DOHH2 (cell line): ENCODE measurements at regions not wholly inside any gene's neighbourhood (a gene's known extent, or its start where the extent isn't known, plus 50 kb on each side); places are given as distances from the start of the nearest gene placed in this dataset.
A peak's percentile ranks its signal among the peaks of the same experiment; 100 is the strongest.

Experiments used
- H3F3A ChIP-seq: fragments of 200-600 bp; sonication (generic), shearing (Covaris generic); 2 replicates; pipeline ENCODE4 v1.6.0; 2016; ENCODE audit warnings: antibody characterized with exemption, mild to moderate bottlenecking; ENCODE audit not compliant: control insufficient read depth, insufficient read depth
- H3K27ac ChIP-seq: fragments of 200-600 bp; sonication (generic); 2 replicates; pipeline ENCODE4 v1.5.1; 2014; ENCODE audit warnings: low read depth, mild to moderate bottlenecking, low read length, moderate library complexity
- H3K27me3 ChIP-seq: fragments of 200-600 bp; sonication (generic); 2 replicates; pipeline ENCODE4 v1.6.1; 2014; ENCODE audit warnings: mild to moderate bottlenecking, low read length, mixed read lengths; ENCODE audit not compliant: control insufficient read depth
- H3K36me3 ChIP-seq: fragments of 200-600 bp; sonication (generic); 2 replicates; pipeline ENCODE4 v1.6.1; 2014; ENCODE audit warnings: mild to moderate bottlenecking, low read length, moderate library complexity, mixed read lengths; ENCODE audit not compliant: control insufficient read depth
- H3K4me1 ChIP-seq: fragments of 200-600 bp; sonication (generic); 2 replicates; pipeline ENCODE4 v1.6.1; 2014; ENCODE audit warnings: mild to moderate bottlenecking, low read length, mixed read lengths; ENCODE audit not compliant: control insufficient read depth
- H3K4me2 ChIP-seq: fragments of 200-600 bp; sonication (generic); 2 replicates; pipeline ENCODE4 v1.6.0; 2014; ENCODE audit warnings: mild to moderate bottlenecking, low read length, moderate library complexity
- H3K4me3 ChIP-seq: fragments of 200-600 bp; sonication (generic); 2 replicates; pipeline ENCODE4 v1.5.1; 2014; ENCODE audit warnings: mild to moderate bottlenecking, low read length, mixed read lengths
- H3K79me2 ChIP-seq: fragments of 200-600 bp; sonication (generic); 2 replicates; pipeline ENCODE4 v1.6.1; 2014; ENCODE audit warnings: mild to moderate bottlenecking, low read length, mixed read lengths; ENCODE audit not compliant: control insufficient read depth
- H3K9me2 ChIP-seq: fragments of 200-600 bp; sonication (generic); replicated peaks from 2 replicates; pipeline ENCODE4 v1.6.1; 2014; ENCODE audit warnings: mild to moderate bottlenecking, low read length, mixed read lengths; ENCODE audit not compliant: control insufficient read depth
- H3K9me3 ChIP-seq: fragments of 200-600 bp; sonication (generic); 2 replicates; pipeline ENCODE4 v1.6.1; 2014; ENCODE audit warnings: antibody characterized with exemption, low read length, mixed read lengths; ENCODE audit not compliant: control insufficient read depth, insufficient read depth
- H4K20me1 ChIP-seq: fragments of 200-600 bp; sonication (generic); 2 replicates; pipeline ENCODE4 v1.6.0; 2014; ENCODE audit warnings: low read depth, mild to moderate bottlenecking, antibody characterized with exemption, low read length, moderate library complexity; ENCODE audit not compliant: control insufficient read depth, insufficient read depth
- EZH2phosphoT487 ChIP-seq: fragments of 200-600 bp; sonication (generic); IDR thresholded peaks from 2 replicates; pipeline ENCODE4 v1.6.1; 2017; ENCODE audit warnings: borderline replicate concordance, mild to moderate bottlenecking, antibody characterized with exemption, low read length, moderate library complexity, mixed read lengths
- TF ChIP-seq, protein P1 (sequence below): fragments of 200-600 bp; sonication (generic); IDR thresholded peaks from one replicate; pipeline ENCODE4 v1.5.1; 2014; ENCODE audit warnings: antibody characterized with exemption, mild to moderate bottlenecking, low read depth, low read length; ENCODE audit not compliant: poor library complexity, severe bottlenecking

DNA sequence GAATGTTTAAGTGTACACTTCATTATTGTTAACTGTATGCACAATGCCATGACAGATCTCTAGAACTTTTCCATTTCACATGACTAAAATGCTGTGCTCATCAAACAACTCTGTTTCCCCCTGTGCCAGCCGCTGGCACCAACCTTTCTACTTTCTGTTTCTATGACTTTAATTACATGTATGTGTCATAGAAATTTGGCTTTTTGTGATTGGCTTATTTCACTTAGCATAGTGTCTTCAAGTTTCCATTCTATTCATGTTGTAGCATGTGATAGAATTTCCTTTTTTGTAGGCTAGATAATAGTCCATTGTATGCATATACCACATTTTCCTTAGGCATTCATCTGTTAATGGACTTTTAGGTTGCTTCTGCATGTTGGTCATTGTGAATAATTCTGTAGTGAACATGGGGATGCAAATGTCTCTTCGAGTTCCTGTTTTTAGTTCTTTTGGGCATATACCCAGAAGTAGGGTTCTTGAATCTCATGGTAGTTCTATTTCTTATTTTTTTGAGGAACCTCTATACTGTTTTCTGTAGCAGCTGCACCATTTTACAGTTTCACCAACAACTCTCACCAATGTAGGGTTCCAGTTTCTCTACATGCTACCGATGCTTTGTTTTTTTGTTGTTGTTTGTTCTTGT is 184.4 kb upstream of the DMRT1 start:
- H3K79me2 ChIP-seq: peaks cover 76% of the 10 kb centered on the region
- no peaks in the 10 kb centered on the region for H3K27me3 ChIP-seq
- H4K20me1 ChIP-seq: peaks cover 3% of the 10 kb centered on the region; the same call in 1 of the 2 replicates
- no peak for TF ChIP-seq EZH2phosphoT487
- TF ChIP-seq, protein P1, sequence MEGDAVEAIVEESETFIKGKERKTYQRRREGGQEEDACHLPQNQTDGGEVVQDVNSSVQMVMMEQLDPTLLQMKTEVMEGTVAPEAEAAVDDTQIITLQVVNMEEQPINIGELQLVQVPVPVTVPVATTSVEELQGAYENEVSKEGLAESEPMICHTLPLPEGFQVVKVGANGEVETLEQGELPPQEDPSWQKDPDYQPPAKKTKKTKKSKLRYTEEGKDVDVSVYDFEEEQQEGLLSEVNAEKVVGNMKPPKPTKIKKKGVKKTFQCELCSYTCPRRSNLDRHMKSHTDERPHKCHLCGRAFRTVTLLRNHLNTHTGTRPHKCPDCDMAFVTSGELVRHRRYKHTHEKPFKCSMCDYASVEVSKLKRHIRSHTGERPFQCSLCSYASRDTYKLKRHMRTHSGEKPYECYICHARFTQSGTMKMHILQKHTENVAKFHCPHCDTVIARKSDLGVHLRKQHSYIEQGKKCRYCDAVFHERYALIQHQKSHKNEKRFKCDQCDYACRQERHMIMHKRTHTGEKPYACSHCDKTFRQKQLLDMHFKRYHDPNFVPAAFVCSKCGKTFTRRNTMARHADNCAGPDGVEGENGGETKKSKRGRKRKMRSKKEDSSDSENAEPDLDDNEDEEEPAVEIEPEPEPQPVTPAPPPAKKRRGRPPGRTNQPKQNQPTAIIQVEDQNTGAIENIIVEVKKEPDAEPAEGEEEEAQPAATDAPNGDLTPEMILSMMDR: no peak
- no peaks in the 10 kb centered on the region for H3F3A ChIP-seq
- no peaks in the 10 kb centered on the region for H3K9me2 ChIP-seq
- H3K36me3 ChIP-seq: peaks cover 22% of the 10 kb centered on the region
- peaks cover 41% of the 10 kb centered on the region for H3K4me1 ChIP-seq
- H3K4me2 ChIP-seq: no peak overlapping the region
- no peaks in the 10 kb centered on the region; the same call in 1 of the 2 replicates for H3K9me3 ChIP-seq
- no peak overlapping the region for H3K4me3 ChIP-seq
- H3K27ac ChIP-seq: no peak overlapping the region

DNA sequence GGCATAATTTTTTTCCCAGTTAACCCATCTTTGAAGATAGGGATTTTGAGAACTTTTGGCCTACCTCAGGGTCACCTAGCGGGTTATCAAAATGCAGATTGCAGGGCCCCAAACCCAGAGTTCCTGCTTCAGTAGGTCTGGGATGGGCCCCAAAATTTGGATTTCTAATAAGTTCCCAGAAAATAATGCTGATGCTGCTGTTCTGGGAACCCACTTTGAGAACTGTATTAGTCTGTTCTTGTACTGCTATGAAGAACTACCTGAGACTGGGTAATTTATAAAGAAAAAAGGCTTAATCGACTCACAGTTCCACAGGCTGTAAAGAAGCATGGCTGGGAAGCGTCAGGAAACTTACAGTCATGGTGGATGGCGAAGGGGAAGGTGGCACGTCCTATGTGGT is 182.2 kb upstream of the DMRT1 start:
- H3K79me2 ChIP-seq: peaks cover 68% of the 10 kb centered on the region
- no peak for TF ChIP-seq EZH2phosphoT487
- TF ChIP-seq, protein P1: no peak

DNA sequence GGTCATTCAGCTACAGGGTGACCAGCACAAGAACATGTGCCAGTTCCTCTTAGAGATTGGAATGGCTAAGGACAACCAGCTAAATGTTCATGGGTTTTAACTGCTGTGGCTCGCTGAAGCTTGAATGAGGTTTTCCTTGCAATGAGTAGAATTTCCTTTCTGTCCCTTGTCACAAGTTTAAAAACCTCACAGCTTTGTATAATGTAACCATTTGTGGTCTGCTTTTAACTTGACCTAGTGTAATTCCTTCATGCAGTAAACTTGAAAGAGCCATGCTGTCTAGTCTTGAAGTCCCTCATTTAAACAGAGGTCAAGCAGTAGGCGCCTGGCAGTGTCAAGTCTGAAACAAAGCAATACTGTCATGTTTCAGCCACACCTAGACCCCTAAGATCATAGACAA is 181.3 kb upstream of the DMRT1 start:
- no peaks in the 10 kb centered on the region for H3F3A ChIP-seq
- no peaks in the 10 kb centered on the region for H3K27me3 ChIP-seq
- H4K20me1 ChIP-seq: peaks cover 3% of the 10 kb centered on the region; the same call in 1 of the 2 replicates
- H3K36me3 ChIP-seq: peaks cover 22% of the 10 kb centered on the region
- H3K4me2 ChIP-seq: 0 out of 2 replicates have a peak overlapping the region, but pooled peaks have one; percentile 17
- H3K79me2 ChIP-seq: peaks cover 69% of the 10 kb centered on the region
- H3K4me1 ChIP-seq: peaks cover 28% of the 10 kb centered on the region
- H3K9me3 ChIP-seq: no peaks in the 10 kb centered on the region; the same call in 1 of the 2 replicates
- H3K27ac ChIP-seq: no peak overlapping the region
- no peak overlapping the region for H3K4me3 ChIP-seq
- H3K9me2 ChIP-seq: no peaks in the 10 kb centered on the region
- no peak for TF ChIP-seq EZH2phosphoT487
- TF ChIP-seq, protein P1: no peak

More for the DNA sequence above, 182.2 kb upstream of the DMRT1 start:
- no peaks in the 10 kb centered on the region for H3K9me2 ChIP-seq
- H3K36me3 ChIP-seq: peaks cover 21% of the 10 kb centered on the region
- H3K4me2 ChIP-seq: no peak overlapping the region
- no peak overlapping the region for H3K4me3 ChIP-seq
- H3F3A ChIP-seq: no peaks in the 10 kb centered on the region
- H3K9me3 ChIP-seq: no peaks in the 10 kb centered on the region; the same call in 1 of the 2 replicates
- H3K27ac ChIP-seq: no peak overlapping the region
- H3K4me1 ChIP-seq: peaks cover 28% of the 10 kb centered on the region
- no peaks in the 10 kb centered on the region for H3K27me3 ChIP-seq
- H4K20me1 ChIP-seq: peaks cover 3% of the 10 kb centered on the region; the same call in 1 of the 2 replicates
